ENCODE measurements at regions not wholly inside any gene's neighbourhood (a gene's known extent, or its start where the extent isn't known, plus 50 kb on each side); places are given as distances from the start of the nearest gene placed in this dataset.

DNA sequence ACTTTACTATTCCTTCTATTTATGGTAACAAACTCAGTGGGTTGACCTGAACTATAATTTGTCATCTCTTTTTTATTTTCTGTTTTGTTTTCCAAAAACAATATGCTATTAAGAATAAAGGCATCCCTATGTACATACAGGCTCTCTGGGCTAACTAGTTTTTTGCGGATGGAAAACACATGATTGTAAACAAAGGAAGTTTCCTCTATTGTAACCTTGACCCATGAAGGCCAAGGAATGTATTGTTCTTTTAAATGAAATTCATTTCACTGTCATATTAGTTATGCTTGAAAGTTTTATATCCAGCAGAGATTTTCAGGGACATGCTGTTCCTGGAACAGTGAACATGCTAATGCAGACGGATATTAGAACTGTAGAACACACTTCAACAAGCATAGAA lies 705.0 kb upstream of the SEL1L start:
- TF ChIP-seq CTCF (IDR thresholded peaks at IDR 0.05; ENCODE audit: insufficient read depth, low read length) (no peak), POLR2AphosphoS5 (IDR thresholded peaks at IDR 0.05; ENCODE audit: low read depth) (no peak)
